H1 (cell line): ENCODE measurements at regions not wholly inside any gene's neighbourhood (a gene's known extent, or its start where the extent isn't known, plus 50 kb on each side); places are given as distances from the start of the nearest gene placed in this dataset.
A peak's percentile ranks its signal among the peaks of the same experiment; 100 is the strongest.

Experiments used
- CHD7 ChIP-seq: fragments of 300-600 bp; sonication (generic); IDR thresholded peaks from 2 replicates; pipeline ENCODE4 v1.7.1; 2012; ENCODE audit warnings: low read length, moderate library complexity, mild to moderate bottlenecking, inconsistent platforms; ENCODE audit not compliant: insufficient replicate concordance
- JUN ChIP-seq: IDR thresholded peaks from 2 replicates; pipeline ENCODE4 v1.6.1; 2011; ENCODE audit warnings: low read depth, mild to moderate bottlenecking, improper control_type of control experiment, low read length
- NANOG ChIP-seq: IDR thresholded peaks from 2 replicates; pipeline ENCODE4 v1.6.1; 2011; ENCODE audit warnings: low read length, low read depth, mild to moderate bottlenecking, inconsistent platforms; ENCODE audit not compliant: insufficient read depth, poor library complexity, severe bottlenecking
- SP2 ChIP-seq: IDR thresholded peaks from 2 replicates; pipeline ENCODE4 v1.6.1; 2012; ENCODE audit warnings: mild to moderate bottlenecking, low read length, inconsistent platforms
- SRF ChIP-seq: IDR thresholded peaks from 2 replicates; pipeline ENCODE4 v1.6.1; 2011; ENCODE audit warnings: mild to moderate bottlenecking, low read depth, low read length, moderate library complexity
- TCF12 ChIP-seq: IDR thresholded peaks from 2 replicates; pipeline ENCODE4 v1.6.1; 2011; ENCODE audit warnings: low read depth, mild to moderate bottlenecking, low read length
- TEAD4 ChIP-seq: IDR thresholded peaks from 2 replicates; pipeline ENCODE4 v1.6.1; 2012; ENCODE audit warnings: low read depth, low read length, inconsistent platforms, mixed read lengths

DNA sequence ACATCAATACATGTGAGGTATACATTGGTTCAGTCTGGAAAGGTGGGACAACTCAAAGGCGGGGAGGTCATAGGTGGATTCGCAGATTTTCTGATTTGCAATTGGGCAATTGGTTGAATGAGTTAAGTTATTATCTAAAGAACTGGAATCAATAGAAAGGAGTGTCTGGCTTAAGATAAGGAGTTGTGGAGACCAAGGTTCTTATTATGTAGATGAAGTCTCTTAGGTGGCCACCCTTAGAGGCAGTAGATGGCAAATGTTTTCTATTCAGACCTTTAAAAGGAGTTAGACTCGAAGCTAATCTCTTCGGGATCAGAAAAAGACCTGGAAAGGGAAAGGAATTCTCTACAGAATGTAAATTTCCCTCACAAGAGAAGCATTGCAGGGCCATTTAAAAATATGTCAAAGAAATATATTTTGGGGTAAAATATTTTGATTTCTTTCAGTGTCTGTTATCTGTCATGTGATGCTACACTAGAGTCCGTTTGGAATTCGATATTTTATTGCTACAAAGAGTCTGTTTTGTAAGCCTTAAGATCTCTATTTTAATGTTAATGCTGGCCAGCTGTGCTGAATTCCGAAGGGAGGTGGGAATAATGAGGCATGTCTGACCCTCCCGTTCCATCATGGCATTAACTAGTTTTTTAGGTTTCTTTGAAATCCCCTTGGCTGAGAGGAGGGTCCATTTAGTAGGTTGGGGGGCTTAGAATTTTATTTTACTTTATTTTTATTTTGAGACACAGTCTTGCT is 265.1 kb downstream of the PTPRU start (continued):
- TF ChIP-seq TCF12 (0 out of 2 replicates have a peak, but pooled peaks have one; percentile 49), TEAD4 (peak; percentile 94), SP2 (no peak), JUN (no peak), SRF (no peak), CHD7 (peak; percentile 92), NANOG (peak; percentile 82)
